Hepatocyte (in vitro differentiated cells): ENCODE measurements at regions not wholly inside any gene's neighbourhood (a gene's known extent, or its start where the extent isn't known, plus 50 kb on each side); places are given as distances from the start of the nearest gene placed in this dataset.

Source experiments
- DNase-seq: peaks from one replicate; pipeline ENCODE4 v3.0.0-alpha.2; 2016; ENCODE audit warnings: low spot score
- H2AFZ ChIP-seq: fragments of 200-600 bp; sonication (generic); 2 replicates; pipeline ENCODE4 v1.6.0; 2016; ENCODE audit warnings: antibody characterized with exemption, mild to moderate bottlenecking
- H3K27ac ChIP-seq: fragments of 200-600 bp; sonication (generic); 2 replicates; pipeline ENCODE4 v1.5.1; 2016; ENCODE audit warnings: mild to moderate bottlenecking
- H3K27me3 ChIP-seq: fragments of 200-600 bp; sonication (generic); 2 replicates; pipeline ENCODE4 v1.6.1; 2016
- H3K36me3 ChIP-seq: fragments of 200-600 bp; sonication (generic); replicated peaks from 2 replicates; pipeline ENCODE4 v1.5.1; 2016; ENCODE audit warnings: low read depth; ENCODE audit not compliant: insufficient read depth
- H3K4me1 ChIP-seq: fragments of 200-600 bp; sonication (generic); 2 replicates; pipeline ENCODE4 v1.5.1; 2016; ENCODE audit warnings: mild to moderate bottlenecking, moderate library complexity; ENCODE audit not compliant: insufficient read depth
- H3K4me2 ChIP-seq: fragments of 200-600 bp; sonication (generic); 2 replicates; pipeline ENCODE4 v1.6.0; 2016
- H3K4me3 ChIP-seq: fragments of 200-600 bp; sonication (generic); 2 replicates; pipeline ENCODE4 v1.5.1; 2016; ENCODE audit warnings: mild to moderate bottlenecking
- H3K79me2 ChIP-seq: fragments of 200-600 bp; sonication (generic); 2 replicates; pipeline ENCODE4 v1.6.0; 2017; ENCODE audit warnings: mild to moderate bottlenecking
- H3K9me2 ChIP-seq: fragments of 200-600 bp; sonication (generic); replicated peaks from 2 replicates; pipeline ENCODE4 v1.6.0; 2017; ENCODE audit warnings: mild to moderate bottlenecking; ENCODE audit not compliant: insufficient read depth
- H3K9me3 ChIP-seq: fragments of 200-600 bp; sonication (generic); 2 replicates; pipeline ENCODE4 v1.5.1; 2016; ENCODE audit warnings: low read depth, mild to moderate bottlenecking
- H4K20me1 ChIP-seq: fragments of 200-600 bp; sonication (generic); 2 replicates; pipeline ENCODE4 v1.6.0; 2016; ENCODE audit warnings: mild to moderate bottlenecking; ENCODE audit not compliant: insufficient read depth, poor library complexity, severe bottlenecking
- EZH2 ChIP-seq: fragments of 200-600 bp; sonication (generic); IDR thresholded peaks from 2 replicates; pipeline ENCODE4 v1.6.1; 2016; ENCODE audit warnings: antibody characterized with exemption, mild to moderate bottlenecking, borderline replicate concordance
- EZH2phosphoT487 ChIP-seq: fragments of 200-600 bp; sonication (generic); IDR thresholded peaks from one replicate; pipeline ENCODE4 v1.6.1; 2018; ENCODE audit warnings: antibody characterized with exemption, mild to moderate bottlenecking, low read depth, moderate library complexity; ENCODE audit not compliant: unreplicated experiment, severe bottlenecking
- WGBS: methylation state at CpG from one replicate; pipeline ENCODE4 v1.1.6; 2016; ENCODE audit warnings: low lambda C conversion rate; ENCODE audit errors: missing lambda C conversion rate; 5-methylcytosine and 5-hydroxymethylcytosine counted together
- TF ChIP-seq, protein P1 (sequence below): fragments of 200-600 bp; sonication (generic); IDR thresholded peaks from 2 replicates; pipeline ENCODE4 v1.5.1; 2016; ENCODE audit warnings: antibody characterized with exemption, mild to moderate bottlenecking; ENCODE audit not compliant: poor library complexity

GRCh38 chr22:26977741-26978376, 320.5 kb downstream of the MIAT start:
- no peak overlapping the region for H3K4me2 ChIP-seq
- no peaks in the 10 kb centered on the region for H3K36me3 ChIP-seq
- no peak overlapping the region for H3K4me3 ChIP-seq
- no peaks in the 10 kb centered on the region for H3K9me3 ChIP-seq
- no peak overlapping the region for H3K27ac ChIP-seq
- 55% methylated on average over 5 of the region's 5 CpGs for WGBS
- DNase-seq: no peak
- no peak for TF ChIP-seq EZH2phosphoT487
- TF ChIP-seq, protein P1, sequence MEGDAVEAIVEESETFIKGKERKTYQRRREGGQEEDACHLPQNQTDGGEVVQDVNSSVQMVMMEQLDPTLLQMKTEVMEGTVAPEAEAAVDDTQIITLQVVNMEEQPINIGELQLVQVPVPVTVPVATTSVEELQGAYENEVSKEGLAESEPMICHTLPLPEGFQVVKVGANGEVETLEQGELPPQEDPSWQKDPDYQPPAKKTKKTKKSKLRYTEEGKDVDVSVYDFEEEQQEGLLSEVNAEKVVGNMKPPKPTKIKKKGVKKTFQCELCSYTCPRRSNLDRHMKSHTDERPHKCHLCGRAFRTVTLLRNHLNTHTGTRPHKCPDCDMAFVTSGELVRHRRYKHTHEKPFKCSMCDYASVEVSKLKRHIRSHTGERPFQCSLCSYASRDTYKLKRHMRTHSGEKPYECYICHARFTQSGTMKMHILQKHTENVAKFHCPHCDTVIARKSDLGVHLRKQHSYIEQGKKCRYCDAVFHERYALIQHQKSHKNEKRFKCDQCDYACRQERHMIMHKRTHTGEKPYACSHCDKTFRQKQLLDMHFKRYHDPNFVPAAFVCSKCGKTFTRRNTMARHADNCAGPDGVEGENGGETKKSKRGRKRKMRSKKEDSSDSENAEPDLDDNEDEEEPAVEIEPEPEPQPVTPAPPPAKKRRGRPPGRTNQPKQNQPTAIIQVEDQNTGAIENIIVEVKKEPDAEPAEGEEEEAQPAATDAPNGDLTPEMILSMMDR: no peak
- no peak for TF ChIP-seq EZH2
- H3K4me1 ChIP-seq: no peaks in the 10 kb centered on the region
- no peaks in the 10 kb centered on the region for H3K9me2 ChIP-seq
- H2AFZ ChIP-seq: no peak overlapping the region
- H3K79me2 ChIP-seq: no peaks in the 10 kb centered on the region
- H3K27me3 ChIP-seq: peaks cover 28% of the 10 kb centered on the region
- no peaks in the 10 kb centered on the region for H4K20me1 ChIP-seq

DNA sequence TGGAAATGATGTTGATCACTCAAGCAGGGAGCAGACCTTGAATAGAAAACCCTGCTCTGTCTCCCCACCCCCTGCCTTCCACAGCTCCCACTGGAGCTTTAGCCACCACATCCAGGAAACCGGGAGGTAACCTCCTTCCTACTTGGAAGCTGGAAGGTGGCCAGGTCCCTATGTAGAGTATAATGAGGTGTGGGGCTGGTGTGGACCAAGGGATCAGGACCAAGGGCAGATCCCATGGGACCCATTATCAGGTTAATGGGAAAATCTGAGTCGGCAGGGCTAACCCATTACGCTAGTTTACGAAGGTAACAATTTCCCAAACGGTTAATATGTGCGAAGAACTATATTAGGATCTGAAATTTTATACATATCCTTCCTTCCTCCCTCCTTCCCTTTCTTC, 321.9 kb downstream of the MIAT start:
- Histone ChIP-seq H3K79me2 (no peaks in the 10 kb centered on the region), H3K4me3 (no peak overlapping the region), H3K9me2 (no peaks in the 10 kb centered on the region), H3K27me3 (peaks cover 40% of the 10 kb centered on the region), H3K27ac (no peak overlapping the region), H3K36me3 (no peaks in the 10 kb centered on the region), H3K4me1 (no peaks in the 10 kb centered on the region), H3K4me2 (no peak overlapping the region), H3K9me3 (no peaks in the 10 kb centered on the region), H2AFZ (no peak overlapping the region), H4K20me1 (no peaks in the 10 kb centered on the region)
- 47% methylated on average over 6 of the region's 6 CpGs for WGBS
- TF ChIP-seq EZH2: no peak
- TF ChIP-seq, protein P1: no peak
- no peak for TF ChIP-seq EZH2phosphoT487
- peak; percentile 35 for DNase-seq

DNA sequence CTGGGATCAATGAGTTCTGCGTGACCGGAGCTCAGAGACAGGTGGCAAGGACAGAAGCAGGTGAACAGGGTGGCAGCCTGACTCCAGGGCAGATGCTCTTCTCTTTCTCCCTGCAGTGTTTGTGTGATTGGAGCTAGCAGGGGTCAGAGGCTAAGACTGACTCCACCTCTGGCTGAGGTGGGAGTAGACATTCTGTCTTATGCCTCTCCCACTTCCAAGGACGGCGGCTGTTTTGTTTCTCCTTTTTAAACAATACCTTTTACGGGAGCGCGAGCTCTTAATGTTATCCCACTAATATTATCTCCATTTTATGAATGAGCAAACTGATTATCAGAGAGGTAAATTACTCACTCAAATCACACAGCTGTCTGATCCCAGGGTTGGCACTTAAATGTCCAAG, 323.7 kb downstream of the MIAT start:
- DNase-seq: no peak
- Histone ChIP-seq H4K20me1 (no peaks in the 10 kb centered on the region), H3K36me3 (no peaks in the 10 kb centered on the region), H3K27me3 (peaks cover 49% of the 10 kb centered on the region), H3K27ac (no peak overlapping the region), H3K9me3 (no peaks in the 10 kb centered on the region), H3K4me3 (no peak overlapping the region), H3K4me2 (no peak overlapping the region), H2AFZ (no peak overlapping the region), H3K9me2 (no peaks in the 10 kb centered on the region), H3K4me1 (no peaks in the 10 kb centered on the region), H3K79me2 (no peaks in the 10 kb centered on the region)
- WGBS: 77% methylated on average over 7 of the region's 7 CpGs
- no peak for TF ChIP-seq EZH2phosphoT487
- TF ChIP-seq, protein P1: no peak
- TF ChIP-seq EZH2: no peak

GRCh38 chr22:26981541-26981940, 324.2 kb downstream of the MIAT start:
- Histone ChIP-seq H3K9me3 (no peaks in the 10 kb centered on the region), H4K20me1 (no peaks in the 10 kb centered on the region), H3K79me2 (no peaks in the 10 kb centered on the region), H3K4me1 (no peaks in the 10 kb centered on the region), H3K9me2 (no peaks in the 10 kb centered on the region), H3K27me3 (peaks cover 48% of the 10 kb centered on the region), H3K36me3 (no peaks in the 10 kb centered on the region), H3K4me3 (no peak overlapping the region), H3K27ac (no peak overlapping the region), H2AFZ (no peak overlapping the region), H3K4me2 (no peak overlapping the region)
- TF ChIP-seq EZH2phosphoT487 (no peak), EZH2 (no peak)
- TF ChIP-seq, protein P1: no peak
- 72% methylated on average over 5 of the region's 5 CpGs for WGBS
- peak; percentile 18 for DNase-seq
